B cell (primary cell): ENCODE measurements at regions not wholly inside any gene's neighbourhood (a gene's known extent, or its start where the extent isn't known, plus 50 kb on each side); places are given as distances from the start of the nearest gene placed in this dataset.

ENCODE experiments used
- ATAC-seq: fragments of 200-7000 bp; cut with Tn5 transposase; one replicate; pipeline ENCODE4 v1.10.0; 2021; ENCODE audit warnings: low read depth, mild to moderate bottlenecking, moderate number of reproducible peaks, moderate library complexity
- CTCF ChIA-PET: fragments of 350-600 bp; sonication (Branson Sonifier 250); formaldehyde crosslinking; loops from one replicate; lab custom pipeline; 2021; ENCODE audit warnings: antibody characterized with exemption, inconsistent platforms; lab: Charles Lee
- POLR2A ChIA-PET: fragments of 350-600 bp; sonication (Branson Sonifier 250); formaldehyde crosslinking; loops from one replicate; lab custom pipeline; 2021; ENCODE audit warnings: antibody characterized with exemption; lab: Charles Lee
- DNase-seq: peaks from one replicate; pipeline ENCODE4 v3.0.0; 2013
- H2AFZ ChIP-seq: 2 replicates; pipeline ENCODE4 v1.6.1; 2012; ENCODE audit warnings: mild to moderate bottlenecking, low read depth, low read length; ENCODE audit not compliant: insufficient read depth, poor library complexity, severe bottlenecking
- H3K27ac ChIP-seq, 2 donors: 1 replicate in 1 of 2; 2 replicates in 1 of 2; pipeline ENCODE4 v1.5.1; 2012 to 2013; ENCODE audit warnings: low read length in 2 of 2, mild to moderate bottlenecking in 2 of 2, moderate library complexity in 1 of 2
- H3K27me3 ChIP-seq, 4 experiments: fragments of 200-600 bp in 1 of 4; sonication (generic) in 1 of 4; replicated peaks in 1 of 4; 1 replicate in 2 of 4; 2 replicates in 2 of 4; pipeline versions ENCODE4 v1.6.1 to v1.7.0; 2013 to 2016; ENCODE audit warnings: low read length in 3 of 4, mild to moderate bottlenecking in 2 of 4, mixed read lengths in 1 of 4, moderate library complexity in 1 of 4; ENCODE audit not compliant: insufficient read depth in 4 of 4, control insufficient read depth in 3 of 4; ENCODE audit errors: control extremely low read depth in 1 of 4
- H3K36me3 ChIP-seq, 2 experiments: replicated peaks in 1 of 2; 1 replicate in 1 of 2; 2 replicates in 1 of 2; pipeline versions ENCODE4 v1.6.1 to v1.7.1; 2013; ENCODE audit warnings: low read length in 1 of 2; ENCODE audit not compliant: insufficient read depth in 2 of 2, control insufficient read depth in 1 of 2; ENCODE audit errors: control extremely low read depth in 1 of 2, extremely low read depth in 1 of 2
- H3K4me1 ChIP-seq, 2 donors: fragments of 200-600 bp in 1 of 2; sonication (generic) in 1 of 2; 1 replicate in 1 of 2; 2 replicates in 1 of 2; pipeline versions ENCODE4 v1.5.1 to v1.6.1; 2013 to 2017; ENCODE audit warnings: low read length in 2 of 2; ENCODE audit not compliant: control insufficient read depth in 2 of 2, insufficient read depth in 2 of 2
- H3K4me2 ChIP-seq: replicated peaks from 2 replicates; pipeline ENCODE3; 2012; ENCODE audit warnings: mild to moderate bottlenecking, low read depth, low read length; ENCODE audit not compliant: poor library complexity, severe bottlenecking
- H3K4me3 ChIP-seq, 5 experiments: fragments of 200-600 bp in 1 of 5; sonication (generic) in 1 of 5; 1 replicate in 3 of 5; 2 replicates in 2 of 5; pipeline versions ENCODE4 v1.5.1 to v1.7.0; 2011 to 2016; ENCODE audit warnings: low read length in 4 of 5, mild to moderate bottlenecking in 4 of 5, low read depth in 2 of 5, control low read depth in 1 of 5, moderate library complexity in 1 of 5; ENCODE audit not compliant: insufficient read depth in 1 of 5; ENCODE audit errors: control extremely low read depth in 1 of 5, extremely low read depth in 1 of 5
- H3K79me2 ChIP-seq: fragments of 200-600 bp; sonication (generic); one replicate; pipeline ENCODE4 v1.6.0; 2016; ENCODE audit warnings: low read length; ENCODE audit not compliant: control insufficient read depth, insufficient read depth
- H3K9ac ChIP-seq: fragments of 200-600 bp; sonication (generic); 2 replicates; pipeline ENCODE4 v1.6.1; 2017; ENCODE audit warnings: mild to moderate bottlenecking, low read length, moderate library complexity
- H3K9me3 ChIP-seq, 3 donors: one replicate each; pipeline versions ENCODE4 v1.6.1 to v1.7.1; 2013; ENCODE audit warnings: low read length in 2 of 3; ENCODE audit not compliant: control insufficient read depth in 2 of 3, insufficient read depth in 1 of 3; ENCODE audit errors: control extremely low read depth in 1 of 3
- H4K20me1 ChIP-seq: 2 replicates; pipeline ENCODE4 v1.6.0; 2012; ENCODE audit warnings: mild to moderate bottlenecking, low read length; ENCODE audit not compliant: insufficient read depth, control insufficient read depth, poor library complexity, severe bottlenecking
- H3K27ac Mint-ChIP-seq: one replicate; pipeline ENCODE4 v1.8.0; 2021; ENCODE audit warnings: mixed read lengths
- H3K27me3 Mint-ChIP-seq: one replicate; pipeline ENCODE4 v1.8.0; 2021; ENCODE audit warnings: mixed read lengths
- H3K4me1 Mint-ChIP-seq: one replicate; pipeline ENCODE4 v1.8.0; 2021; ENCODE audit warnings: mixed read lengths
- H3K4me3 Mint-ChIP-seq: one replicate; pipeline ENCODE4 v1.8.0; 2021; ENCODE audit warnings: mixed read lengths
- H3K9me3 Mint-ChIP-seq: one replicate; pipeline ENCODE4 v1.8.0; 2022; ENCODE audit warnings: mixed read lengths; ENCODE audit not compliant: insufficient read depth
- EZH2 ChIP-seq: IDR thresholded peaks from 2 replicates; pipeline ENCODE4 v1.6.1; 2012; ENCODE audit warnings: borderline replicate concordance, low read depth, mild to moderate bottlenecking, moderate library complexity, low read length; ENCODE audit not compliant: insufficient read depth, poor library complexity, severe bottlenecking
- WGBS: methylation state at CpG from one replicate; pipeline ENCODE4 v1.1.5; 2013; ENCODE audit warnings: missing lambda C conversion rate; ENCODE audit not compliant: insufficient coverage; 5-methylcytosine and 5-hydroxymethylcytosine counted together
- intact Hi-C: fragments of 100-400 bp; cut with micrococcal nuclease; formaldehyde crosslinking; loops from one replicate; pipeline ENCODE4 v1.10.0; 2022
- TF ChIP-seq, protein P1 (sequence below): fragments of 200-600 bp; IDR thresholded peaks from one replicate; pipeline ENCODE4 v1.8.0; 2022; ENCODE audit warnings: antibody characterized with exemption, mild to moderate bottlenecking

DNA sequence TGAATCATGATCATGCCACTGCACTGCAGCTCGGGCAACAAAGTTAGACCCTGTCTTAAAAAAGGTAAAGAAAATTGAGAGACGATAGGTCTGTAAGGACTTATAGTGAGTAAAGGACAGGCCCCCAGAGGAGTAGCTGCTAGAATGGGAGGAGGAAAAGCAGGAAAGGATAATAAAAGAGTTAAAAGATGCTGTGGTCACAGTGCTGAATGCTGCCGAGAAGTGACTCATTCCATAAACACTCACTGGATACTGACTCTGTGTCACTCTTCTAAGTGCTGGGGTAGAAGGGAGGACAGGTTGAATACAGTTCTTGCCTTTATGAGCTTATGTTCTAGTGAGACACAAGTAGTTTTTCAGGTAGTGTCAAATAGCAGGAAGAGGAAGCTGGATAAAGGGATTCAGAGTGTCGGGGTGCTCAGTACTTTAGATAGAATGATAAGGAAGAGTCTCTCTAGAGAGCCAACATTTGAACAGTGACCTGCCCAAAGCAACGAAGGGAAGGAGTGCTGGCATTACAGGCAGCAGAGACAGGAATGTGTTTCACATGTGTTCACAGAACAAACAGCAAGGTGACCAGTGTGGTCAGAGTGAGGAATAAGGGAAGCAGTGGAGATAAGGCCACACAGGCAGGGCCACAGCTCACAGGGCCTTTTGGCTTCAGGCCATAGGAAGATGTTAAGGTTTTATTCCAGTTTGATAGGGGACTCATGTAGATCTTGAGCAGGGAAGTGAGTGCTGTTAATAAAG lies 1240.5 kb downstream of the UQCRFS1 start:
- Histone ChIP-seq H3K4me3 (no peak overlapping the region), H4K20me1 (no peaks in the 10 kb centered on the region), H3K9me3 (peaks cover 0 to 5% (median 0%) of the 10 kb centered on the region in 3 donors), H3K27me3 (no peaks in the 10 kb centered on the region), H3K79me2 (no peaks in the 10 kb centered on the region), H2AFZ (no peak overlapping the region), H3K4me2 (no peak overlapping the region), H3K27ac (no peak overlapping the region), H3K36me3 (no peaks in the 10 kb centered on the region), H3K9ac (no peak overlapping the region), H3K4me1 (no peaks in the 10 kb centered on the region)
- Mint-ChIP-seq H3K27me3 (no peaks in the 10 kb centered on the region), H3K27ac (no peak overlapping the region), H3K4me1 (no peaks in the 10 kb centered on the region), H3K9me3 (no peaks in the 10 kb centered on the region), H3K4me3 (no peak overlapping the region)
- CTCF ChIA-PET: interaction anchor here (0.6 kb wide), 1 partner anchor 217 kb away, joined by 3 read pairs; no protein-coding TSS in a partner anchor
- TF ChIP-seq EZH2: no peak
- TF ChIP-seq, protein P1, sequence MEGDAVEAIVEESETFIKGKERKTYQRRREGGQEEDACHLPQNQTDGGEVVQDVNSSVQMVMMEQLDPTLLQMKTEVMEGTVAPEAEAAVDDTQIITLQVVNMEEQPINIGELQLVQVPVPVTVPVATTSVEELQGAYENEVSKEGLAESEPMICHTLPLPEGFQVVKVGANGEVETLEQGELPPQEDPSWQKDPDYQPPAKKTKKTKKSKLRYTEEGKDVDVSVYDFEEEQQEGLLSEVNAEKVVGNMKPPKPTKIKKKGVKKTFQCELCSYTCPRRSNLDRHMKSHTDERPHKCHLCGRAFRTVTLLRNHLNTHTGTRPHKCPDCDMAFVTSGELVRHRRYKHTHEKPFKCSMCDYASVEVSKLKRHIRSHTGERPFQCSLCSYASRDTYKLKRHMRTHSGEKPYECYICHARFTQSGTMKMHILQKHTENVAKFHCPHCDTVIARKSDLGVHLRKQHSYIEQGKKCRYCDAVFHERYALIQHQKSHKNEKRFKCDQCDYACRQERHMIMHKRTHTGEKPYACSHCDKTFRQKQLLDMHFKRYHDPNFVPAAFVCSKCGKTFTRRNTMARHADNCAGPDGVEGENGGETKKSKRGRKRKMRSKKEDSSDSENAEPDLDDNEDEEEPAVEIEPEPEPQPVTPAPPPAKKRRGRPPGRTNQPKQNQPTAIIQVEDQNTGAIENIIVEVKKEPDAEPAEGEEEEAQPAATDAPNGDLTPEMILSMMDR: no peak
- ATAC-seq: no peak
- WGBS: 52% methylated on average over 5 of the region's 5 CpGs
- intact Hi-C loops: no loop called here
- DNase-seq: no peak
- POLR2A ChIA-PET: no interaction called here

- ChIA-PET CTCF (interaction anchor here (0.6 kb wide), 2 partner anchors 14 to 218 kb away, joined by 3 read pairs; no protein-coding TSS in a partner anchor), POLR2A (no interaction called here)
- Histone ChIP-seq H3K4me1 (no peaks in the 10 kb centered on the region), H3K27me3 (no peaks in the 10 kb centered on the region), H3K27ac (no peak overlapping the region), H4K20me1 (no peaks in the 10 kb centered on the region), H3K9ac (no peak overlapping the region), H3K4me3 (no peak overlapping the region), H3K9me3 (peaks cover 0 to under 1% (median 0%) of the 10 kb centered on the region in 3 donors), H3K79me2 (no peaks in the 10 kb centered on the region), H3K4me2 (no peak overlapping the region), H3K36me3 (no peaks in the 10 kb centered on the region), H2AFZ (no peak overlapping the region)
- ATAC-seq (no peak), DNase-seq (no peak)
- WGBS: 85% methylated on average over 2 of the region's 2 CpGs
- TF ChIP-seq, protein P1: no peak
- no peak for TF ChIP-seq EZH2
- H3K9me3 Mint-ChIP-seq: no peaks in the 10 kb centered on the region
- intact Hi-C loops: no loop called here
- no peaks in the 10 kb centered on the region for H3K4me1 Mint-ChIP-seq
- no peak overlapping the region for H3K4me3 Mint-ChIP-seq
- no peaks in the 10 kb centered on the region for H3K27me3 Mint-ChIP-seq
- H3K27ac Mint-ChIP-seq: no peak overlapping the region
Observed at GRCh38 chr19:27971869-27972268, 1241.1 kb downstream of the UQCRFS1 start.
